ENCODE measurements at regions not wholly inside any gene's neighbourhood (a gene's known extent, or its start where the extent isn't known, plus 50 kb on each side); places are given as distances from the start of the nearest gene placed in this dataset.

DNA sequence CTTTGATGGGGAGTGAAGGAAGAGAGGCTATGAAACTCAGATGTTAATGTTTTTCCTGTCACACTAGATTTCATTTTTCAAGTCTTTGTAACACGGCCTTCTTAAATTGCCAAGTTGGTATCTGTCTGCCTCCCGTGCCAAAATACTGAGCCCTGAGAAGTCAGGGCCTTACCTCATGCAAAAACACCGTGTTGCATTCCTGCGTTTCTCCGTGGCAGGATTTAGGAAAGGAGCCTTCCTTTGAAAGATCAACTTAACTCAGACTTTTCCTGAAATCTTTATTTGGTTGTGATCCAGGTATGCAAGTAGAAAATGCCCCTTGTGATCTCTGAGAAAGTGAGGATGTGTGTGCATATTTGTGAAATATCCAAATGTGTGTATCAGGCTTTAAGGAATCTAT, 1291.0 kb upstream of the SLC10A2 start:
- TF ChIP-seq POLR2AphosphoS5 (IDR thresholded peaks at IDR 0.05; ENCODE audit: insufficient read depth in 1 of 2, low read depth in 1 of 2), result no peak
- TF ChIP-seq, protein P1, sequence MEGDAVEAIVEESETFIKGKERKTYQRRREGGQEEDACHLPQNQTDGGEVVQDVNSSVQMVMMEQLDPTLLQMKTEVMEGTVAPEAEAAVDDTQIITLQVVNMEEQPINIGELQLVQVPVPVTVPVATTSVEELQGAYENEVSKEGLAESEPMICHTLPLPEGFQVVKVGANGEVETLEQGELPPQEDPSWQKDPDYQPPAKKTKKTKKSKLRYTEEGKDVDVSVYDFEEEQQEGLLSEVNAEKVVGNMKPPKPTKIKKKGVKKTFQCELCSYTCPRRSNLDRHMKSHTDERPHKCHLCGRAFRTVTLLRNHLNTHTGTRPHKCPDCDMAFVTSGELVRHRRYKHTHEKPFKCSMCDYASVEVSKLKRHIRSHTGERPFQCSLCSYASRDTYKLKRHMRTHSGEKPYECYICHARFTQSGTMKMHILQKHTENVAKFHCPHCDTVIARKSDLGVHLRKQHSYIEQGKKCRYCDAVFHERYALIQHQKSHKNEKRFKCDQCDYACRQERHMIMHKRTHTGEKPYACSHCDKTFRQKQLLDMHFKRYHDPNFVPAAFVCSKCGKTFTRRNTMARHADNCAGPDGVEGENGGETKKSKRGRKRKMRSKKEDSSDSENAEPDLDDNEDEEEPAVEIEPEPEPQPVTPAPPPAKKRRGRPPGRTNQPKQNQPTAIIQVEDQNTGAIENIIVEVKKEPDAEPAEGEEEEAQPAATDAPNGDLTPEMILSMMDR (IDR thresholded peaks at IDR 0.05), result no peak
- no peak for TF ChIP-seq POLR2A (IDR thresholded peaks at IDR 0.05)

Data from vagina (tissue), 2 donors.